Naive thymus-derived CD4-positive, alpha-beta T cell (primary cell): ENCODE measurements at regions not wholly inside any gene's neighbourhood (a gene's known extent, or its start where the extent isn't known, plus 50 kb on each side); places are given as distances from the start of the nearest gene placed in this dataset.
"Not testable (repeated sequence)": the region's sequence is repeated elsewhere in the genome, so short reads cannot be mapped to it uniquely, and the experiment has no call there.

Experiments used
- ATAC-seq: fragments of 150-1000 bp; cut with Tn5 transposase; 2 replicates; pipeline ENCODE4 v1.10.0; 2021; ENCODE audit warnings: mild to moderate bottlenecking, moderate library complexity
- CTCF ChIA-PET: fragments of 350-600 bp; sonication (Branson Sonifier 250); formaldehyde crosslinking; loops from one replicate; lab custom pipeline; 2021; ENCODE audit warnings: antibody characterized with exemption; lab: Charles Lee
- POLR2A ChIA-PET: fragments of 350-600 bp; sonication (Branson Sonifier 250); formaldehyde crosslinking; loops from one replicate; lab custom pipeline; 2021; ENCODE audit warnings: antibody characterized with exemption, inconsistent platforms; lab: Charles Lee
- DNase-seq, 9 donors: peaks; one replicate each; pipeline versions ENCODE4 v3.0.0 to v3.0.0-alpha.2; 2020 to 2022; ENCODE audit warnings: mixed read lengths in 1 of 9
- H3K27ac ChIP-seq: one replicate; pipeline ENCODE4 v1.7.0; 2013; ENCODE audit warnings: mild to moderate bottlenecking, low read depth, low read length, moderate library complexity
- H3K27me3 ChIP-seq, 2 donors: one replicate each; pipeline ENCODE4 v1.7.0; 2013; ENCODE audit warnings: low read length in 2 of 2, mild to moderate bottlenecking in 2 of 2, moderate library complexity in 2 of 2; ENCODE audit not compliant: control insufficient read depth in 2 of 2, insufficient read depth in 2 of 2
- H3K36me3 ChIP-seq, 3 experiments: 1 replicate in 2 of 3; 2 replicates in 1 of 3; pipeline ENCODE4 v1.7.0; 2013; ENCODE audit warnings: low read length in 3 of 3, mild to moderate bottlenecking in 3 of 3, moderate library complexity in 1 of 3; ENCODE audit not compliant: insufficient read depth in 3 of 3, control insufficient read depth in 2 of 3
- H3K4me1 ChIP-seq, 2 donors: one replicate each; pipeline ENCODE4 v1.7.0; 2013; ENCODE audit warnings: low read length in 2 of 2, mild to moderate bottlenecking in 2 of 2, moderate library complexity in 1 of 2; ENCODE audit not compliant: control insufficient read depth in 2 of 2, insufficient read depth in 2 of 2
- H3K4me3 ChIP-seq: 2 replicates; pipeline ENCODE4 v1.7.0; 2013; ENCODE audit warnings: mild to moderate bottlenecking, low read length
- H3K9me3 ChIP-seq, 3 experiments: 1 replicate in 2 of 3; 2 replicates in 1 of 3; pipeline ENCODE4 v1.7.0; 2013; ENCODE audit warnings: low read length in 3 of 3; ENCODE audit not compliant: control insufficient read depth in 2 of 3
- H3K27ac Mint-ChIP-seq, 9 donors: one replicate each; pipeline ENCODE4 v1.8.0; 2020 to 2022; ENCODE audit warnings: mixed read lengths in 9 of 9, mild to moderate bottlenecking in 8 of 9, moderate library complexity in 5 of 9, inconsistent platforms in 2 of 9
- H3K27me3 Mint-ChIP-seq, 5 donors: one replicate each; pipeline ENCODE4 v1.8.0; 2021 to 2022; ENCODE audit warnings: mixed read lengths in 5 of 5, mild to moderate bottlenecking in 1 of 5
- H3K36me3 Mint-ChIP-seq, 5 donors: one replicate each; pipeline ENCODE4 v1.8.0; 2020 to 2022; ENCODE audit warnings: mixed read lengths in 5 of 5, mild to moderate bottlenecking in 3 of 5, inconsistent platforms in 1 of 5
- H3K4me1 Mint-ChIP-seq, 7 donors: one replicate each; pipeline ENCODE4 v1.8.0; 2020 to 2022; ENCODE audit warnings: mixed read lengths in 7 of 7, mild to moderate bottlenecking in 3 of 7, inconsistent platforms in 1 of 7
- H3K4me3 Mint-ChIP-seq, 10 donors: one replicate each; pipeline ENCODE4 v1.8.0; 2020 to 2022; ENCODE audit warnings: mild to moderate bottlenecking in 10 of 10, mixed read lengths in 10 of 10, moderate library complexity in 6 of 10, inconsistent platforms in 2 of 10
- H3K9me3 Mint-ChIP-seq, 11 donors: one replicate each; pipeline ENCODE4 v1.8.0; 2020 to 2022; ENCODE audit warnings: mixed read lengths in 11 of 11, mild to moderate bottlenecking in 4 of 11, inconsistent platforms in 1 of 11, moderate library complexity in 1 of 11
- intact Hi-C, 2 donors: fragments of 100-400 bp; cut with micrococcal nuclease; formaldehyde crosslinking; loops; one replicate each; pipeline ENCODE4 v1.15.1; 2023

DNA sequence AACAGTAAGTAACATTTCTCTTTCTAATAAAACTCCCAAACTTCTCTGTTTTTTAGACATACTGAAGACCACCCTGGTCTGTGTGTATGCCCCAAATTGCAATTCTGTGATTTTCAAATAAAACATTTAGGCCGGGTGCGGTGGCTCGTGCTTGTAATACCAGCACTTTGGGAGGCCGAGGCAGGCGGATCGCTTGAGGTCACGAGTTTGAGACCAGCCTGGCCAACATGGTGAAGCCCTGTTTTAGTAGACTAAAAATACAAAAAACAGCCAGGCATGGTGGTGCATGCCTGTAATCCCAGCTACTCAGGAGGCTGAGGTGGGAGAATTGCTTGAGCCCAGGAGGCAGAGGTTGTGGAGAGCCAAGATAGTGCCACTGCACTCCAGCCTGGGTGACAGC is 368.5 kb downstream of the PTPRU start:
- H3K4me1 ChIP-seq, intact Hi-C loops, H3K27me3 ChIP-seq, ATAC-seq, H3K27ac ChIP-seq, DNase-seq, H3K27ac Mint-ChIP-seq, CTCF ChIA-PET, H3K36me3 ChIP-seq, H3K9me3 ChIP-seq, H3K4me3 ChIP-seq, H3K4me3 Mint-ChIP-seq, H3K4me1 Mint-ChIP-seq, H3K36me3 Mint-ChIP-seq, POLR2A ChIA-PET: not testable (repeated sequence)
- peaks cover 0 to 13% (median 4%) of the 10 kb centered on the region in 11 donors for H3K9me3 Mint-ChIP-seq
- peaks cover 8 to 30% (median 15%) of the 10 kb centered on the region in 5 donors for H3K27me3 Mint-ChIP-seq

DNA sequence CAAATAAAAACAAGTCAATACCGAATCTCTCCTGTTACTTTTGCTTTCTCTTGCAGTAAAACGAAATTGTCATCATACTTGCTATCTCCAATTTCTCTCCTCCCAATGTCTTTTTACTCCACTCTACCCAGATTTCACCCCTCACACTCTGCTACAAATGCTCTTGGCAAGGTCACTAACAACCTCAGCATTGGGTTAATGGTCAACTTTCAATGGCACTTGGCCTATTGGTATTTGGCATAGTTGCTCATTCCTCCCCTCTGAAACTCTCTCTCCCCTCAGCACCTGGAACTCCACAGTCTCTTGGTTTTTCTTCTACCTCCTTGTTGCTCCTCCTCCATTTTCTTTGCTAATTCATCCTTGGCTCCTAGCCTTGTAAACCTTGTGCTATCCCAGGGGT is 367.3 kb downstream of the PTPRU start:
- CTCF ChIA-PET: no interaction called here
- peaks cover 0 to 4% (median 0%) of the 10 kb centered on the region in 5 donors for H3K36me3 Mint-ChIP-seq
- POLR2A ChIA-PET: no interaction called here
- Histone ChIP-seq H3K36me3 (no peaks in the 10 kb centered on the region), H3K4me1 (no peaks in the 10 kb centered on the region), H3K27ac (no peak overlapping the region), H3K4me3 (no peak overlapping the region), H3K27me3 (no peaks in the 10 kb centered on the region), H3K9me3 (no peaks in the 10 kb centered on the region)
- ATAC-seq: no peak
- peaks cover 0 to 13% (median 4%) of the 10 kb centered on the region in 11 donors for H3K9me3 Mint-ChIP-seq
- no peak for DNase-seq
- intact Hi-C loops: no loop called here
- H3K4me3 Mint-ChIP-seq: no peak overlapping the region
- H3K4me1 Mint-ChIP-seq: no peaks in the 10 kb centered on the region
- H3K27me3 Mint-ChIP-seq: peaks cover 8 to 39% (median 23%) of the 10 kb centered on the region in 5 donors
- no peak overlapping the region for H3K27ac Mint-ChIP-seq

DNA sequence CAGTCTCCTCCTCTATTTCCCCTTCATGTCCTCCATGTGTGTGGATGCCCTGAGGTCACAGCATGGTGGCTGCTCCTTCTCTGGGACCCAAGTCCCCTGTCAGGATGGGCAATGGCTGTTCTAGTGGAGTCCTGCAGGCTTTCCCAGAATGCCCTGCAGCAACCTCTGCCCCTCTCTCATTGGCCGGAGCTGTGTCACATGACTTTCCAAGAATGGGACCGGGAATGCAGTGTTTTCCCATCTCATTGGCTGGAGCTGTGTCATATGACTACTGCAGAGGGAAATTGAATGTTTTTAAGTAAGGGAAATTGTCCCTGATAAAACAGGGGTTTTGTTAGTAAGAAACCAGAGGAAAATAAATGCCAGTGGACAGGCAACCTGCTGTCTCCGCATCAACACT is 365.9 kb downstream of the PTPRU start:
- intact Hi-C loops: no loop called here
- DNase-seq (no peak), ATAC-seq (no peak)
- Mint-ChIP-seq H3K9me3 (peaks cover 0 to 9% (median 0%) of the 10 kb centered on the region in 11 donors), H3K27me3 (peaks cover 8 to 52% (median 18%) of the 10 kb centered on the region in 5 donors), H3K36me3 (no peaks in the 10 kb centered on the region), H3K4me1 (no peaks in the 10 kb centered on the region), H3K4me3 (no peak overlapping the region), H3K27ac (no peak overlapping the region)
- ChIA-PET POLR2A (no interaction called here), CTCF (no interaction called here)
- Histone ChIP-seq H3K27me3 (no peaks in the 10 kb centered on the region), H3K4me3 (no peak overlapping the region), H3K27ac (no peak overlapping the region), H3K36me3 (no peaks in the 10 kb centered on the region), H3K9me3 (no peaks in the 10 kb centered on the region), H3K4me1 (no peaks in the 10 kb centered on the region)

DNA sequence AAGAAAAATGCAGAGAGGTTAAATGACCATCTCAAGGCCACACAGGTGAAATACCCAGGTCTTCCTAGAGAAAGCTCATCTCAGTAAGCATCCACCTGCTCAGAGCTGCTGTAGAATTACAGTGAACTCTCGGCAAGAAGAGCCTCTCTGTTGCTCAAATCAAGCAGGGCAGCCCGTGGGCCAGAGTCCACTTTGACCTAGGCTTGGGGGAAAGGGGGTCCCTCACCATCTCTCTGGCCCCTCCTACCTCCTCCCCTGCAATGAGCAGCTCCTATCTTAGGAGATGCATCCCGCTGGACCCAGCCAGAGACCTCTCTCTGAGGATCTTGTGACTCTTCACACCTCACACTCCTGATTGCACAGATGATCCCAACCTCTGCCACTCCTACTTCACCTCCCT is 364.7 kb downstream of the PTPRU start:
- DNase-seq (no peak), ATAC-seq (no peak)
- Mint-ChIP-seq H3K27ac (no peak overlapping the region), H3K9me3 (peaks cover 0 to 8% (median 0%) of the 10 kb centered on the region in 11 donors), H3K4me1 (no peaks in the 10 kb centered on the region), H3K4me3 (no peak overlapping the region), H3K36me3 (no peaks in the 10 kb centered on the region), H3K27me3 (peaks cover 7 to 58% (median 17%) of the 10 kb centered on the region in 5 donors)
- Histone ChIP-seq H3K36me3 (no peaks in the 10 kb centered on the region), H3K27ac (no peak overlapping the region), H3K4me1 (no peaks in the 10 kb centered on the region), H3K27me3 (no peaks in the 10 kb centered on the region), H3K9me3 (no peaks in the 10 kb centered on the region), H3K4me3 (no peak overlapping the region)
- intact Hi-C loops: no loop called here
- POLR2A ChIA-PET: no interaction called here
- CTCF ChIA-PET: no interaction called here

DNA sequence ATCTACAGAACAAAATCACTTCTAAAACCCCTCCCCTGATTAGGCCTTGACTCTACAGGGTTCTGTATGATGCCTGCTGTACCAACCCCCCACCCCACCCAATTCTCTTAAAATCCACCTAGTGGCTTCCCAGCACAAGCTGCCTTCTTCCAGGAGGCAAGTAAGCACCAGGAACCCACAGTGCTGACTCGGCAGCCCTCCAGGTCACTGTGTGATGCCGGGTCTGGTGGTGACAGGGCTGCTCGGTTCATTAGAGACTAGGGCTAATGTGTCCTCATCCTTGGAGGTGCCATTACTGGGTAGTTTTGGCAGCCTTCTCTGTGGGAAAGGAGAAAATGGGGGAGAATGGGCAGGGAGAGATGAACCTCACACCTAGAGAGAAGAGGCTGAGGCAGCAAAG is 363.5 kb downstream of the PTPRU start:
- Mint-ChIP-seq H3K27ac (no peak overlapping the region), H3K27me3 (peaks cover 2 to 55% (median 14%) of the 10 kb centered on the region in 5 donors), H3K4me3 (no peak overlapping the region), H3K9me3 (peaks cover 0 to 4% (median 0%) of the 10 kb centered on the region in 11 donors), H3K36me3 (no peaks in the 10 kb centered on the region), H3K4me1 (no peaks in the 10 kb centered on the region)
- no peaks in the 10 kb centered on the region for H3K9me3 ChIP-seq
- H3K4me1 ChIP-seq: no peaks in the 10 kb centered on the region
- POLR2A ChIA-PET: no interaction called here
- no peaks in the 10 kb centered on the region for H3K36me3 ChIP-seq
- no peak for ATAC-seq
- no peak for DNase-seq
- CTCF ChIA-PET: no interaction called here
- H3K27me3 ChIP-seq: no peaks in the 10 kb centered on the region
- no peak overlapping the region for H3K27ac ChIP-seq
- H3K4me3 ChIP-seq: no peak overlapping the region
- intact Hi-C loops: no loop called here

DNA sequence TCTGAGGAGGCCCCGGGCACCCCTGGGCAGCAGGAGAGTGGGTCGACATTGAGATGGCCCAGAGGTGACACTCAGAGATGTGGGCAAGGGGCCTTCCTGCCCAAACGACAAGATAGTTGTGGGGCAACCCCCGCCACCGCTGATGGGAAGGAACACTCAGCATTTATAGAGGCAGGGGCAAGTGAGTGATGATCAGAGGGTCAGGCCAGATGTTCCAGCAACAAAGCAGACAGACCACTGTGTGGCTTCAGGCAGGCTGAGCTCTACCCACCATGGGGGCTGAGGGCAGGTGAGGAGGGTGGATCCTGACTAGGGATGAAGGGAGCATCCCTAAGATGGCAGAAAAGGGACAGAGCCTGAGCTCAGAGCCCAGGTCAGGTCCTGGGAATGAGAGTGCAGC is 362.7 kb downstream of the PTPRU start:
- Histone ChIP-seq H3K27ac (no peak overlapping the region), H3K4me3 (no peak overlapping the region), H3K27me3 (no peaks in the 10 kb centered on the region), H3K9me3 (no peaks in the 10 kb centered on the region), H3K36me3 (no peaks in the 10 kb centered on the region), H3K4me1 (no peaks in the 10 kb centered on the region)
- no peaks in the 10 kb centered on the region for H3K36me3 Mint-ChIP-seq
- no peak for DNase-seq
- POLR2A ChIA-PET: no interaction called here
- no peaks in the 10 kb centered on the region for H3K4me1 Mint-ChIP-seq
- intact Hi-C loops: no loop called here
- H3K9me3 Mint-ChIP-seq: peaks cover 0 to 4% (median 0%) of the 10 kb centered on the region in 11 donors
- no peak for ATAC-seq
- CTCF ChIA-PET: no interaction called here
- no peak overlapping the region for H3K27ac Mint-ChIP-seq
- peaks cover 2 to 57% (median 14%) of the 10 kb centered on the region in 5 donors for H3K27me3 Mint-ChIP-seq
- no peak overlapping the region for H3K4me3 Mint-ChIP-seq

DNA sequence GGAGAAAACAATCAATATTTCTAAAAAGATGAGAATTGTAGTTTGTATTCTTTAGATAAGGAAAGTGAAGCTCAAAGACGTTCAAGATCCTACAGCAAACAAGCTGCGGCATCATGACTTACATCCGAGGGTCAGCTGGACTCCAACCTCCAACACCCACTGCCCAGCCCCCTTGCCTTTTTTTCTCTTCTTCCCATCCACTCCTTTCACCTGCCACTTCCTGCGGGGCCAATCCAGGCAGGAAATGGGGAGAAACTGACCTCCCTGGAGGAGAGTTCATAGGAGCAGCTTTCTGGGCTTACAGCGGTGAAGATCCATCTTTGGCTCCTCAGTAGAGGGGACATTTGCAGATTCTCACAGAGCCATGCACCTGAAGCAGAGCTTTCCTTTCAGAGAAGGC is 361.5 kb downstream of the PTPRU start:
- H3K4me1 ChIP-seq: no peaks in the 10 kb centered on the region
- no peaks in the 10 kb centered on the region for H3K27me3 ChIP-seq
- Mint-ChIP-seq H3K36me3 (no peaks in the 10 kb centered on the region), H3K4me1 (no peaks in the 10 kb centered on the region), H3K27ac (no peak overlapping the region), H3K9me3 (peaks cover 0 to 4% (median 0%) of the 10 kb centered on the region in 11 donors), H3K4me3 (no peak overlapping the region), H3K27me3 (peaks cover 2 to 50% (median 10%) of the 10 kb centered on the region in 5 donors)
- ChIA-PET CTCF (no interaction called here), POLR2A (no interaction called here)
- no peak overlapping the region for H3K27ac ChIP-seq
- H3K36me3 ChIP-seq: no peaks in the 10 kb centered on the region
- H3K4me3 ChIP-seq: no peak overlapping the region
- intact Hi-C loops: no loop called here
- DNase-seq (no peak), ATAC-seq (no peak)
- no peaks in the 10 kb centered on the region for H3K9me3 ChIP-seq
